ENCODE measurements at regions not wholly inside any gene's neighbourhood (a gene's known extent, or its start where the extent isn't known, plus 50 kb on each side); places are given as distances from the start of the nearest gene placed in this dataset.

DNA sequence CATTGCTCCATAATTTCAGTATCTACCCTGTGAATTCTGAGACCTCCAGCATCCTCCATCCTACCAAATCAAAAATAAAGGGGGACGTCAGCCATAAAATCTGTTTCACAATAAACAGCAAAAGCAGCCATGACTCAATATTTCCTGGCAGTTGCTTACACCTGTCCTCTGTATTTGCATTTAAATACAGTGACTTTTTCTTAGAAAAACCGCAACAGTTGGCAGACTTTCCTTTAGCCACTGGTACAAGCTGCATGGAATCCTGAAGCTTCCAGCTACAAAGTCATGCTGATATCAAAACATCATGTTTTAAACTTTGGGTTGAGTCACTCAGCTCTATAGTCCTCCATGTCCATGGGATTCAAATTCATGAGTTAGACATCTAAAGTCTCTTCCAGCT, 278.0 kb upstream of the KAZN start:
- H3K36me3 ChIP-seq (ENCODE audit: control insufficient read depth, insufficient read depth, low read length): no peaks in the 10 kb centered on the region
- H3K27me3 ChIP-seq (ENCODE audit: control insufficient read depth, insufficient read depth, low read length): no peaks in the 10 kb centered on the region
- no peaks in the 10 kb centered on the region for H3K9me3 ChIP-seq (replicated peaks; ENCODE audit: control insufficient read depth, low read depth, low read length)
- no peaks in the 10 kb centered on the region for H3K4me1 ChIP-seq (ENCODE audit: control insufficient read depth, insufficient read depth, low read length)
- peak; percentile 51 for DNase-seq
- no peak overlapping the region for H3K27ac ChIP-seq (ENCODE audit: low read length)
- H3K4me3 ChIP-seq (ENCODE audit: low read length): no peak overlapping the region
- 75% methylated on average over 1 of the region's 2 CpGs for WGBS (ENCODE audit: insufficient coverage)

DNA sequence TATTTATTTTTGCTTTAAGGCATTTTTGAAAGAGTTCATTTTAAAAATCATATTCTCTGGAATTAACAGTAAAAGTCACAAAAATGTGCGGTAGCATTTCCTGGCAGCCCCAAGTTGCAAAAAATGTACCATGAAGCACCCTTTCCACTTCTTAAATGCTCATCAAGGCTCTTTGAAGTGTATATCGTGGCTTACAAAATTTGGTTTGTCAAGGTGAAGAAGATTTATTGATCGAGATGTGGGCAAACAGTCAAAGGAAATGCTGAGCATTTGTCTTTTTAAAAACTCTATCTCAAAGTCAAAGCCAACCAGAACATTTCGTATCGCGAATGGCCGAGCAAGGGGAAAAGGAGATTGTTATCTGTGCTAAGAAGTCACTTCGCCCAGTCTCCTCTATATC, 277.5 kb upstream of the KAZN start:
- no peaks in the 10 kb centered on the region for H3K27me3 ChIP-seq (ENCODE audit: control insufficient read depth, insufficient read depth, low read length)
- no peak overlapping the region for H3K27ac ChIP-seq (ENCODE audit: low read length)
- no peaks in the 10 kb centered on the region for H3K36me3 ChIP-seq (ENCODE audit: control insufficient read depth, insufficient read depth, low read length)
- H3K4me3 ChIP-seq (ENCODE audit: low read length): no peak overlapping the region
- H3K4me1 ChIP-seq (ENCODE audit: control insufficient read depth, insufficient read depth, low read length): no peaks in the 10 kb centered on the region
- no CpG with 5 or more reads among the region's 8 CpGs for WGBS (ENCODE audit: insufficient coverage)
- no peaks in the 10 kb centered on the region for H3K9me3 ChIP-seq (replicated peaks; ENCODE audit: control insufficient read depth, low read depth, low read length)
- DNase-seq: no peak

DNA sequence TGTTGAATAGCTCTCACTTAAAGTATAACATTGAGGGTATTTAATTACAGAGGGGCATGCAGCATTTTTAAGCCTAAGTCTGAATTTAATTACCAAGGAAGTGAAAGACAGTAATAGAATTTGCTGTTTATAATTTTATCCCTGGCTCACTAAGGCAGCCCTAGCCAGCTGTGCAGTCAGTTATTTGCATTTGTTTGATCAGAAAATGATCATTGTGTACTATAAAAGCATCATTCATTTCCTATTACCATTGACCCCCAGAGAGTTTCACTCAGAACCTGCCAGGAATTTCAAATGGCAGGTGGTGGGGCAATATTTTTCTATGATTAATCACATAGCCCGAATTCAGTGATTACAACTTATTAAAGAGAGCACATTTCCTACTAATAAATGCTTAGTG, 277.1 kb upstream of the KAZN start:
- Histone ChIP-seq H3K27me3 (ENCODE audit: control insufficient read depth, insufficient read depth, low read length) (no peaks in the 10 kb centered on the region), H3K4me1 (ENCODE audit: control insufficient read depth, insufficient read depth, low read length) (no peaks in the 10 kb centered on the region), H3K4me3 (ENCODE audit: low read length) (no peak overlapping the region), H3K36me3 (ENCODE audit: control insufficient read depth, insufficient read depth, low read length) (no peaks in the 10 kb centered on the region), H3K27ac (ENCODE audit: low read length) (no peak overlapping the region), H3K9me3 (replicated peaks; ENCODE audit: control insufficient read depth, low read depth, low read length) (no peaks in the 10 kb centered on the region)
- no peak for DNase-seq
- WGBS (ENCODE audit: insufficient coverage): no CpG with 5 or more reads among the region's 1 CpG

DNA sequence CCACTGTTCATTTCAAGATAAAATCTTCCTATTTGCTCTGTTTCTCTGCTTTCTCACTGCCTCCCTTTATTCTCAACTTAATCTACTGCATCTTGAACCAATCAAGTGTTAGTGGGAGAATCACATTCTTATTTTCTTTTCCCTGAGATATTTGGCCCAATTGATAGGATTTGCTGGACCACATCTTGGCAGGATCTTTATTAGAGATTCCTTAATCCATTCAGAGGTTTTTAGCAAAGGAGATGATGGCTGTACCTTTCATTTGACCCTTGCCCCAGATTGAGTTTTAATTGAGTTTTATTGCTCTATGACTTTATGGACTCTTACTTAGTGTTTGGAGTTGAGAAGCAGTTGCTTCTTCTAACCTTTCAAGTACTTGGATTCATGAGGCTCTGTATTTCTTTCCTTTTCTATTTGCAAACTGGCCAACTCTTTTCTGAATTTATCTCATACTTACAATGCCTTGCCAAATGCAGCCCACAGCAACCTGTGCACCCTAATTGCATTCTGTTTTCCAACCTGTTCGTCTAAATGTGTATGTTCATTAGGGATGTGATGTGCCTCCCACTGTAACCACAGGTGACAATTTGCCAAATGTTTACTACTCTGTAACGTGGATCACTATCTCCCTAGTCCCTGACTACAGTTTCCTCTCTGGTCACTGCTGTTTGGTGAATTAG, 274.8 kb upstream of the KAZN start:
- peak; percentile 62 for DNase-seq
- no peaks in the 10 kb centered on the region for H3K36me3 ChIP-seq (ENCODE audit: control insufficient read depth, insufficient read depth, low read length)
- no peak overlapping the region for H3K4me3 ChIP-seq (ENCODE audit: low read length)
- no peaks in the 10 kb centered on the region for H3K9me3 ChIP-seq (replicated peaks; ENCODE audit: control insufficient read depth, low read depth, low read length)
- no CpG with 5 or more reads among the region's 2 CpGs for WGBS (ENCODE audit: insufficient coverage)
- H3K27me3 ChIP-seq (ENCODE audit: control insufficient read depth, insufficient read depth, low read length): no peaks in the 10 kb centered on the region
- H3K27ac ChIP-seq (ENCODE audit: low read length): no peak overlapping the region
- no peaks in the 10 kb centered on the region for H3K4me1 ChIP-seq (ENCODE audit: control insufficient read depth, insufficient read depth, low read length)

DNA sequence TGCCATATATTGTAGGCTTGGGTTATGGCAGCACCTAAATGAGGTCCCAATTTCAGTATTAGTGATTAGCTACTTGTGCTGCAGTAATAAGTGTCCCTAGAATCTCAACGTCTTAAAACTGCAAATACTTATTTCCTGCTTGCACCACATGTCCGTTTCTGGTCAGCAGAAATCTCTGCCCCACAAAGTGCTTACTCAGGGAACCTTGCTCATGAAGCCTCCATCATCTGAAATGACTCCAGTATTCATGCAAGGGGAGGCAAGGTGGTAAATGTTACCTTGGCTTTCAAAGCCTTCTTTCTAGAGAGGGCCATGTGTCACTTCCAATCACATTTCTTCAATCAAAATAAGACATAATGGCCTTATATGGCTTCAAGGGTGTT, 274.2 kb upstream of the KAZN start:
- no peak for DNase-seq
- Histone ChIP-seq H3K27ac (ENCODE audit: low read length) (no peak overlapping the region), H3K36me3 (ENCODE audit: control insufficient read depth, insufficient read depth, low read length) (no peaks in the 10 kb centered on the region), H3K27me3 (ENCODE audit: control insufficient read depth, insufficient read depth, low read length) (no peaks in the 10 kb centered on the region), H3K4me3 (ENCODE audit: low read length) (no peak overlapping the region), H3K4me1 (ENCODE audit: control insufficient read depth, insufficient read depth, low read length) (no peaks in the 10 kb centered on the region), H3K9me3 (replicated peaks; ENCODE audit: control insufficient read depth, low read depth, low read length) (no peaks in the 10 kb centered on the region)
- WGBS (ENCODE audit: insufficient coverage): no CpG with 5 or more reads among the region's 2 CpGs

DNA sequence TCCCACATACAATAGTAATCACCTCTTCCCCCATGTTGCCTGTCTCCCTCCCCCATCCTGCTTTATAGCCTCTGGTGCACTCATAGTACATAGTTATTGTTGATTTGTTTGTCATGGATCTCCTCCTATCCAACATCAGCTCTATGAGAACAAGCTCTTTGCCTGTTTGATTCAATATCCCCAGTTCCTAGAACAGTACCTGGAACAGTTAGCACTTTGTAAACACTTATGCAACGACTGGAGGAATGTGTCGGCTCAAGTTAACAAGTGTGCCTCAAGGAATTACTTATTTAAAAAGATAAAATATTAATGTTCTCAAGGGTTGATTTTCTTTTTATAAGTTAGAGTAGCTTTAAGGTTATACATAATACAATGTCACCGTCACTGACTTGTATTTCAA, 271.6 kb upstream of the KAZN start:
- Histone ChIP-seq H3K36me3 (ENCODE audit: control insufficient read depth, insufficient read depth, low read length) (no peaks in the 10 kb centered on the region), H3K4me3 (ENCODE audit: low read length) (no peak overlapping the region), H3K9me3 (replicated peaks; ENCODE audit: control insufficient read depth, low read depth, low read length) (peaks cover 3% of the 10 kb centered on the region), H3K4me1 (ENCODE audit: control insufficient read depth, insufficient read depth, low read length) (no peaks in the 10 kb centered on the region), H3K27me3 (ENCODE audit: control insufficient read depth, insufficient read depth, low read length) (no peaks in the 10 kb centered on the region), H3K27ac (ENCODE audit: low read length) (no peak overlapping the region)
- WGBS (ENCODE audit: insufficient coverage): no CpG with 5 or more reads among the region's 3 CpGs
- DNase-seq: no peak

DNA sequence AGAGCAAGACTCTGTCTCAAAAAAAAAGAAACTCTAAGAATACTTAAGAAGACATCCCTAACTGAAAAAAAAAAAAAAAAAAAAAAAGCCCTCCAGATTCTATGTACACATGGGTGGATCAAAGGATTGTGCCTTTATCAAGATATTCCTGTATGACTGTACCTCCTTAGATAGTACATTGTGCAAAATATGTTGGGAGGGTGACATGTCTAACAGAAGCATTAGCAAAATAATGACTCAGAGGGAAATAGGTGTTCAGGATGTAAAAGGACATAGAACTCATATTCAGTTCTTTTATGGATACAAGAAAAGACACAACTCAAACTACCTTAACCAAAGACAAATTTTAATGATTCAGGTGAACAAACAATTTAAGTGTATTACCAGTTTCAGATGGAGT, 269.8 kb upstream of the KAZN start:
- Histone ChIP-seq H3K4me1 (ENCODE audit: control insufficient read depth, insufficient read depth, low read length) (no peaks in the 10 kb centered on the region), H3K9me3 (replicated peaks; ENCODE audit: control insufficient read depth, low read depth, low read length) (peaks cover 3% of the 10 kb centered on the region), H3K27ac (ENCODE audit: low read length) (no peak overlapping the region), H3K36me3 (ENCODE audit: control insufficient read depth, insufficient read depth, low read length) (no peaks in the 10 kb centered on the region), H3K27me3 (ENCODE audit: control insufficient read depth, insufficient read depth, low read length) (no peaks in the 10 kb centered on the region), H3K4me3 (ENCODE audit: low read length) (no peak overlapping the region)
- DNase-seq: no peak

DNA sequence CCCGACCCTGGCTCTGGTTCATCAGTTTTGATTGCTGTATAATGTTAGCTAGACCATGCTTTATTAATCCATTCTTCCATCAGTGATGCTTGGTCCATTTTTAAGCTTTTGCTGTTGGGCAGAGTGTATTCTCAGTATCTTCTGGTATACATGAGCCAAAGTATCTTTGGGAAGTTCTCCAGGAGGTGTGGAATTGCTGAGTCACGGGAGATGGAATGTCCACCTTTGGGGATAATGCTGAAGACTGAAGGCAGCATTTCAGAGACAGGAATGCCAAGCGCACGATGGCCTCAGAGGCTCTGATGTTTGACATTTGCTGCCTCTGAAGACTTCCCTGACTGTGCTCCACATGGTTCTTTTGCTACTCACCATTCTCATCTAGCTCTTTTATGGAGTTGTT, 266.3 kb upstream of the KAZN start:
- no peaks in the 10 kb centered on the region for H3K36me3 ChIP-seq (ENCODE audit: control insufficient read depth, insufficient read depth, low read length)
- WGBS (ENCODE audit: insufficient coverage): 25% methylated on average over 1 of the region's 4 CpGs

DNA sequence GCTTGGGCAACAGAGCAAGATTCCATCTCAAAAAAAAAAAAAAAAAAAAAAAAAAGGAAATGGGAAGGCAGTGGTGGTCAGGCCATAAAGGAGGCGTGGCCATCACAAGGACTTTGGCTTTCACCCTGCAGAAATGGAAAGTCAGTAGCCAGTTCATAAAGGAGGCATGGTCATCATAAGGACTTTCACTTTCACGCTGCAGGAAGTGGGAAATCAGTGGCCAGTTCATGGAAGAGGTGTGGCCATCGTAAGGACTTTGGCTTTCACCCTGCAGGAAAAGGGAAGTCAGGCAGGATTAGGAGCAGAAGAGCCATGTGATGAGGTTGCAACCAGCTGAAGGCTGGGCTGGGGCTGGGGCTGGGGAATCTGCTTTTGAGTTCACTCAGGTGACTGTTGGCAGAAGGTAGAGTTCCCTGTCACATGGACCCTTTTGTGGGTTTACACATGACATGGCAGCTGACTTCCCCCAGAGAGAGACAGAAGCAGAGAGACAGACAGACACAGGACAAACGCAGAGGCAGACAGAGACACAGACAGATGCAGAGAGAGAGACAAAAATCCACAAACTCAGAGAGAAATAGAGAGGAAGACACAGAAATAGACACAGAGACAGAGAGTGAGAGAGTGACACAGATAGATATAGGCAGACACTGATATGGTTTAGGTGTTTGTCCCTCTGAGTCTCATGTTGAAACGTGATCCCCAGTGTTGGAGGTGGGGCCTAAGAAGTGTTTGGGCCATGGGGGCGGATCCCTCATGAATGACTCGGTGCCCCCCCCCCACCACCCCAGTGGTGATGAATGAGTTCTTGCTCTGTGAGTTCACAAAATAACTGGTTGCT, 263.9 kb upstream of the KAZN start:
- Histone ChIP-seq H3K36me3 (ENCODE audit: control insufficient read depth, insufficient read depth, low read length) (no peaks in the 10 kb centered on the region), H3K4me1 (ENCODE audit: control insufficient read depth, insufficient read depth, low read length) (no peaks in the 10 kb centered on the region), H3K27ac (ENCODE audit: low read length) (no peak overlapping the region), H3K27me3 (ENCODE audit: control insufficient read depth, insufficient read depth, low read length) (no peaks in the 10 kb centered on the region), H3K4me3 (ENCODE audit: low read length) (no peak overlapping the region), H3K9me3 (replicated peaks; ENCODE audit: control insufficient read depth, low read depth, low read length) (peaks cover 3% of the 10 kb centered on the region)
- DNase-seq: no peak
- 69% methylated on average over 4 of the region's 7 CpGs for WGBS (ENCODE audit: insufficient coverage)

More for the DNA sequence above, 266.3 kb upstream of the KAZN start:
- peaks cover 3% of the 10 kb centered on the region for H3K9me3 ChIP-seq (replicated peaks; ENCODE audit: control insufficient read depth, low read depth, low read length)
- H3K27me3 ChIP-seq (ENCODE audit: control insufficient read depth, insufficient read depth, low read length): no peaks in the 10 kb centered on the region
- H3K27ac ChIP-seq (ENCODE audit: low read length): no peak overlapping the region
- no peak overlapping the region for H3K4me3 ChIP-seq (ENCODE audit: low read length)
- peak; percentile 21 for DNase-seq
- no peaks in the 10 kb centered on the region for H3K4me1 ChIP-seq (ENCODE audit: control insufficient read depth, insufficient read depth, low read length)

DNA sequence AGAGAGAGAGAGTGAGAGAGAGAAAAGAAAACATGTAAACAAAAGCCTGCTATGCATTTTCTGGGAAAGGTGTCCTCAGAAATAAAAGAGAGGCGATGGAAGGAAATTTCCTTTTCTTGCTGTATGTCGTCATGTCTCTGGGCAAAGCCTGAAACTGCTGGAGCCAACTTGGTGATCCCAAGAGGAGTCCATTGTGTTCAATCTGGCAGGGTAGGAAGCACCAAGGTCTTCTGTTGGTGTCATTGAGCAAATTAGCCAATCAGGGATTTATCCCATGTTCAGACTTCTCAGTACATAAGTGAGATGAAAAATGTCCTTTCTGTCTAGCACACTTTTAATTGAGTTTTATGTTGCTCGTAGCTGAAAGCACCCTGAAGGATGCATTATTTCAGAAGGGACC, 260.0 kb upstream of the KAZN start:
- H3K9me3 ChIP-seq (replicated peaks; ENCODE audit: control insufficient read depth, low read depth, low read length): no peaks in the 10 kb centered on the region
- no peaks in the 10 kb centered on the region for H3K27me3 ChIP-seq (ENCODE audit: control insufficient read depth, insufficient read depth, low read length)
- H3K27ac ChIP-seq (ENCODE audit: low read length): no peak overlapping the region
- no peaks in the 10 kb centered on the region for H3K4me1 ChIP-seq (ENCODE audit: control insufficient read depth, insufficient read depth, low read length)
- H3K36me3 ChIP-seq (ENCODE audit: control insufficient read depth, insufficient read depth, low read length): no peaks in the 10 kb centered on the region
- WGBS (ENCODE audit: insufficient coverage): 70% methylated on average over 3 of the region's 3 CpGs
- no peak for DNase-seq
- H3K4me3 ChIP-seq (ENCODE audit: low read length): no peak overlapping the region

All from muscle of leg (tissue), 3 donors.